Tibial artery (tissue), 4 donors: ENCODE measurements at regions not wholly inside any gene's neighbourhood (a gene's known extent, or its start where the extent isn't known, plus 50 kb on each side); places are given as distances from the start of the nearest gene placed in this dataset.

Experiments used
- DNase-seq, 2 donors: peaks; one replicate each; pipeline ENCODE4 v3.0.0-alpha.2; 2019
- H3K27ac ChIP-seq, 2 donors: fragments of 200-600 bp; sonication (generic) in 1 of 2; 1 replicate in 1 of 2; 2 replicates in 1 of 2; pipeline ENCODE4 v1.5.1; 2018 to 2019; ENCODE audit warnings: mild to moderate bottlenecking in 1 of 2
- H3K27me3 ChIP-seq, 2 donors: fragments of 200-600 bp; sonication (generic) in 1 of 2; one replicate each; pipeline versions ENCODE4 v1.5.1 to v1.6.0; 2016 to 2019
- H3K36me3 ChIP-seq, 3 donors: fragments of 200-600 bp; sonication (generic) in 2 of 3; one replicate each; pipeline ENCODE4 v1.5.1; 2016 to 2019; ENCODE audit warnings: mild to moderate bottlenecking in 2 of 3
- H3K4me1 ChIP-seq, 4 donors: fragments of 200-600 bp; sonication (generic) in 2 of 4; 1 replicate in 3 of 4; 2 replicates in 1 of 4; pipeline ENCODE4 v1.5.1; 2016 to 2019
- H3K4me3 ChIP-seq, 2 donors: fragments of 200-600 bp; sonication (generic) in 1 of 2; 1 replicate in 1 of 2; 2 replicates in 1 of 2; pipeline ENCODE4 v1.5.1; 2018 to 2019; ENCODE audit warnings: mild to moderate bottlenecking in 2 of 2
- H3K9me3 ChIP-seq, 3 donors: fragments of 200-600 bp; sonication (generic) in 1 of 3; one replicate each; pipeline ENCODE4 v1.5.1; 2016 to 2019
- intact Hi-C: fragments of 100-400 bp; cut with DNase I; formaldehyde crosslinking; loops from one replicate; pipeline ENCODE4 v1.15.0; 2023; ENCODE audit warnings: low total_unique reads
- TF ChIP-seq, protein P1 (sequence below), 2 experiments: fragments of 200-600 bp in 1 of 2; fragments of 450-650 bp in 1 of 2; IDR thresholded peaks; one replicate each; pipeline ENCODE4 v1.5.1; 2017 to 2019; ENCODE audit warnings: antibody characterized with exemption in 2 of 2, mild to moderate bottlenecking in 1 of 2, moderate library complexity in 1 of 2

- Histone ChIP-seq H3K27me3 (no peaks in the 10 kb centered on the region), H3K9me3 (no peaks in the 10 kb centered on the region), H3K4me3 (no peak overlapping the region), H3K27ac (no peak overlapping the region), H3K4me1 (peaks cover 0 to 7% (median 0%) of the 10 kb centered on the region in 4 donors), H3K36me3 (no peaks in the 10 kb centered on the region)
- DNase-seq = no peak
- TF ChIP-seq, protein P1, sequence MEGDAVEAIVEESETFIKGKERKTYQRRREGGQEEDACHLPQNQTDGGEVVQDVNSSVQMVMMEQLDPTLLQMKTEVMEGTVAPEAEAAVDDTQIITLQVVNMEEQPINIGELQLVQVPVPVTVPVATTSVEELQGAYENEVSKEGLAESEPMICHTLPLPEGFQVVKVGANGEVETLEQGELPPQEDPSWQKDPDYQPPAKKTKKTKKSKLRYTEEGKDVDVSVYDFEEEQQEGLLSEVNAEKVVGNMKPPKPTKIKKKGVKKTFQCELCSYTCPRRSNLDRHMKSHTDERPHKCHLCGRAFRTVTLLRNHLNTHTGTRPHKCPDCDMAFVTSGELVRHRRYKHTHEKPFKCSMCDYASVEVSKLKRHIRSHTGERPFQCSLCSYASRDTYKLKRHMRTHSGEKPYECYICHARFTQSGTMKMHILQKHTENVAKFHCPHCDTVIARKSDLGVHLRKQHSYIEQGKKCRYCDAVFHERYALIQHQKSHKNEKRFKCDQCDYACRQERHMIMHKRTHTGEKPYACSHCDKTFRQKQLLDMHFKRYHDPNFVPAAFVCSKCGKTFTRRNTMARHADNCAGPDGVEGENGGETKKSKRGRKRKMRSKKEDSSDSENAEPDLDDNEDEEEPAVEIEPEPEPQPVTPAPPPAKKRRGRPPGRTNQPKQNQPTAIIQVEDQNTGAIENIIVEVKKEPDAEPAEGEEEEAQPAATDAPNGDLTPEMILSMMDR (IDR thresholded peaks at IDR 0.05) = no peak
- intact Hi-C loops = no loop called here
Measured at GRCh38 chr15:91625506-91625905, 228.0 kb upstream of the SLCO3A1 start.

DNA sequence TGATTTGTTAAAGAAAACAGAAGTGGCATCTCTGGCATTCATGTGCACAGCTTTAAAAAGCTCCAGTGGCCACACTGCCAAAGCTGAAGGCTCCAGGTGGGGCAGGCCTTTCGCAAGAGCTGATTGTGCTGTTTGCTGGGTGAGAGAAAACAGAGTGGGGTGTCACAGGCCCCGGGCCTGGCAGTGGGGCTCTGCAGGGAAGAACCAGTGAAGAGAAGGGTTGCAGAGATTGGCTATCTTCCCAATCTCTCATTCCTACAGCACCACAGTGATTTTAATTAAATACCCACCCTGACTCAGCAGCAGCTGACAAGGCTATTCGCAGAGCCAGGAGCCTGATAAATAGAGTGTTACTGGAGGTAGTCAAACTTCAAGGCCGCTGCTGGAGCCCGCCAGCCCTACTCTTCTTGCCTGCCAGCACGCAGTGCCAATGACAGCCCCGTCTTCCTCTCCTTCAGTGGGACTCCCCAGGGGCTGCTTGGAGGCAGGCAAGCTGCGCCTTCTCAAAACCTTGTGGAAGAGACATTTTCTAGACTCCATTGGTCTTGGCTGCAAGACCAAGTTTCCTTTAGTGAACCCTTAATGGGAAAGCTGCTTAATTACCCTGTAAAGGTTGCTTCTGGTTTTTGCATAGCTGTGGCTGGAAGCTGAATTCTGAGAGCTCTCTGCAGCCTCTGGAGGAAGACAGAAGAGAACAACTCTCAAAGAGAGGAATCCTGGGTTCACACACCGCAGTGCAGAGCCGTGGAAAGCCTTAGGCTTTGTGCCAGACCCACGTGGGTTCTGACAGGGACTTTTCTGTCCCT lies 225.8 kb upstream of the SLCO3A1 start:
- intact Hi-C loops = no loop called here
- DNase-seq = no peak
- TF ChIP-seq, protein P1 (IDR thresholded peaks at IDR 0.05) = no peak

GRCh38 chr15:91630090-91630489 lies 223.4 kb upstream of the SLCO3A1 start:
- Histone ChIP-seq H3K27me3 (no peaks in the 10 kb centered on the region), H3K9me3 (no peaks in the 10 kb centered on the region), H3K36me3 (no peaks in the 10 kb centered on the region), H3K4me1 (peaks cover 0 to 7% (median 0%) of the 10 kb centered on the region in 4 donors), H3K27ac (no peak overlapping the region), H3K4me3 (no peak overlapping the region)
- intact Hi-C loops = no loop called here
- DNase-seq = no peak
- TF ChIP-seq, protein P1 (IDR thresholded peaks at IDR 0.05) = no peak

More for the DNA sequence above, 225.8 kb upstream of the SLCO3A1 start:
- no peaks in the 10 kb centered on the region for H3K27me3 ChIP-seq
- no peak overlapping the region for H3K27ac ChIP-seq
- no peak overlapping the region for H3K4me3 ChIP-seq
- H3K36me3 ChIP-seq = no peaks in the 10 kb centered on the region
- H3K9me3 ChIP-seq = no peaks in the 10 kb centered on the region
- H3K4me1 ChIP-seq = peaks cover 0 to 7% (median 0%) of the 10 kb centered on the region in 4 donors

DNA sequence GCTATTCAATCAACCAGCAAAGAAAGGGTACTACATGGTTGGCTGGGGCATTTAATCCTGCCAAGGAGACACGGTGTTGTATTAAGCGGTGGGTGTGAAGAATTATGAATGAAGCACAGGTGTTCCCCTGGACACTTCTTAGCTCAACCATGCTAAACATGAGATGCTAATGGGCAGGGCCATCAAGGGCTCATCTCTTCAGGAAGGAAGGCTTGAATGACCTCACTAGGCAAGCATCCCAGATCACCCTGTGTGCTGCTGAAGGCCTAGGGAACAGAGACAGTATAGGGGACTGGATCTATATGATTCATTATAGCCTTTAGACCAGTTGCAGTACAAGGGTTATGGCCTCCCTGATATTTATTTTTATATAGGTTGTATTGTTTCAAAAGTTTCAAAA lies 221.3 kb upstream of the SLCO3A1 start:
- H3K27me3 ChIP-seq = no peaks in the 10 kb centered on the region
- peaks cover 0 to 7% (median 0%) of the 10 kb centered on the region in 4 donors for H3K4me1 ChIP-seq
- no peak for DNase-seq
- H3K36me3 ChIP-seq = no peaks in the 10 kb centered on the region
- intact Hi-C loops = no loop called here
- no peaks in the 10 kb centered on the region for H3K9me3 ChIP-seq
- TF ChIP-seq, protein P1 (IDR thresholded peaks at IDR 0.05) = no peak
- H3K27ac ChIP-seq = no peak overlapping the region
- no peak overlapping the region for H3K4me3 ChIP-seq

DNA sequence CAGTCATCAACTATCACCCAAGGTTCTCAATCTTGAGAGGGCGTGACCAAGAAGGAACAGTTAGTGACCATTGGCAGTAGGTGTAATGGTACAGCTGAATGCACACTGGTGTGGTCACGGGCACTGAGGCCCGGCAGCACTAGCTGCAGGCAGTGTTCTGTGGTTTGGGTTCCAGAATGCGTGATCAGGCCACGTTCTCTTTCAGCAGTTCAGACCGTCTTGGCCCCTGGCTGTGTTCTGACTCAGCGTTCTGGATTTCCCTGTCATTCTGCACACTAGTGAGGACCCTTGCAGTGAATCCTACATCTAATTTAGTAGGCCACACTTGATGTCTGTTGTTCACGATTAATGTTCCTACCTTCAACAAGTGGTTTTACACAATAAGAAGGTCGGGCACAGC lies 220.5 kb upstream of the SLCO3A1 start:
- no peak for DNase-seq
- intact Hi-C loops = no loop called here

More for the DNA sequence above, 220.5 kb upstream of the SLCO3A1 start:
- no peaks in the 10 kb centered on the region for H3K9me3 ChIP-seq
- H3K27me3 ChIP-seq = no peaks in the 10 kb centered on the region
- no peak overlapping the region for H3K27ac ChIP-seq
- H3K4me1 ChIP-seq = no peaks in the 10 kb centered on the region
- H3K4me3 ChIP-seq = no peak overlapping the region
- no peaks in the 10 kb centered on the region for H3K36me3 ChIP-seq
- TF ChIP-seq, protein P1 (IDR thresholded peaks at IDR 0.05) = no peak
